ENCODE measurements at regions not wholly inside any gene's neighbourhood (a gene's known extent, or its start where the extent isn't known, plus 50 kb on each side); places are given as distances from the start of the nearest gene placed in this dataset.

GRCh38 chr14:22314183-22314820 lies 274.7 kb downstream of the DAD1 start:
- TF ChIP-seq TCF12 (IDR thresholded peaks at IDR 0.05; ENCODE audit: low read depth), result no peak
- TF ChIP-seq TAF1 (IDR thresholded peaks at IDR 0.05; ENCODE audit: low read depth), result no peak
- TF ChIP-seq RAD21 (IDR thresholded peaks at IDR 0.05; ENCODE audit: low read depth), result peak; percentile 77
- TF ChIP-seq NFIC (IDR thresholded peaks at IDR 0.05), result no peak

- no peak for TF ChIP-seq TCF12 (IDR thresholded peaks at IDR 0.05; ENCODE audit: low read depth)
- TF ChIP-seq, protein P1, sequence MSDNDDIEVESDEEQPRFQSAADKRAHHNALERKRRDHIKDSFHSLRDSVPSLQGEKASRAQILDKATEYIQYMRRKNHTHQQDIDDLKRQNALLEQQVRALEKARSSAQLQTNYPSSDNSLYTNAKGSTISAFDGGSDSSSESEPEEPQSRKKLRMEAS (IDR thresholded peaks at IDR 0.05), result no peak
- no peak for TF ChIP-seq CREB1 (IDR thresholded peaks at IDR 0.05; ENCODE audit: low read depth)
- TF ChIP-seq NFIC (IDR thresholded peaks at IDR 0.05), result no peak
- TF ChIP-seq TEAD4 (IDR thresholded peaks at IDR 0.05), result no peak
- TF ChIP-seq TAF1 (IDR thresholded peaks at IDR 0.05; ENCODE audit: low read depth), result no peak
- TF ChIP-seq, protein P2, sequence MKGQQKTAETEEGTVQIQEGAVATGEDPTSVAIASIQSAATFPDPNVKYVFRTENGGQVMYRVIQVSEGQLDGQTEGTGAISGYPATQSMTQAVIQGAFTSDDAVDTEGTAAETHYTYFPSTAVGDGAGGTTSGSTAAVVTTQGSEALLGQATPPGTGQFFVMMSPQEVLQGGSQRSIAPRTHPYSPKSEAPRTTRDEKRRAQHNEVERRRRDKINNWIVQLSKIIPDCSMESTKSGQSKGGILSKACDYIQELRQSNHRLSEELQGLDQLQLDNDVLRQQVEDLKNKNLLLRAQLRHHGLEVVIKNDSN (IDR thresholded peaks at IDR 0.05), result no peak
- no peak for TF ChIP-seq ZBTB7A (IDR thresholded peaks at IDR 0.05; ENCODE audit: low read depth)
- no peak for TF ChIP-seq RAD21 (IDR thresholded peaks at IDR 0.05; ENCODE audit: low read depth)
- TF ChIP-seq EP300 (IDR thresholded peaks at IDR 0.05; ENCODE audit: borderline replicate concordance), result no peak
- TF ChIP-seq CEBPB (IDR thresholded peaks at IDR 0.05), result no peak
- TF ChIP-seq REST (IDR thresholded peaks at IDR 0.05; ENCODE audit: low read depth), result no peak
- TF ChIP-seq FOXM1 (IDR thresholded peaks at IDR 0.05; ENCODE audit: borderline replicate concordance, low read depth), result no peak
- no peak for TF ChIP-seq EGR1 (IDR thresholded peaks at IDR 0.05)
Observed at GRCh38 chr14:22313172-22313801, 275.7 kb downstream of the DAD1 start.

DNA sequence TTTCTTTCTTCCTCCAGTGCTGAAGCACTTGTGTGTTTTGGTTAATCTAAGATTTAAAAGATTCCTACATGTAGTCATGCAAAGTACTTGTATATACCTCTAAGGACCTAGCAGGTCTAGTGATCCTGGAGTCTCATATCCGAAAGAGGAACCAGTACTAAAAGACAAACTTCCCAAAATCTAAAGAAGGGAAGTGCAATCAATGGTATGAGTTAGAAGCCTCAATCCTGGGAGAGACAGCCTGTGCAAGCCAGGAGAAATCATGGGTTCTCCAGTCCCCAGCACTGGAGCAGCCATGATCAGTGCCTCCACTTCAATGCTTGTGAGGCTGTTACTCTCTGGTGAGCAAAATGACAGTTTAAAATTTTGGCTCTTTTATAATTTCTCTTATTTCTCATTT lies 277.4 kb downstream of the DAD1 start:
- TF ChIP-seq, protein P1 (IDR thresholded peaks at IDR 0.05), result no peak
- no peak for TF ChIP-seq NFIC (IDR thresholded peaks at IDR 0.05)
- no peak for TF ChIP-seq RAD21 (IDR thresholded peaks at IDR 0.05; ENCODE audit: low read depth)
- TF ChIP-seq TAF1 (IDR thresholded peaks at IDR 0.05; ENCODE audit: low read depth), result no peak
- no peak for TF ChIP-seq TCF12 (IDR thresholded peaks at IDR 0.05; ENCODE audit: low read depth)
- TF ChIP-seq CREB1 (IDR thresholded peaks at IDR 0.05; ENCODE audit: low read depth), result no peak
- no peak for TF ChIP-seq TEAD4 (IDR thresholded peaks at IDR 0.05)
- TF ChIP-seq CEBPB (IDR thresholded peaks at IDR 0.05), result no peak
- TF ChIP-seq EGR1 (IDR thresholded peaks at IDR 0.05), result no peak
- no peak for TF ChIP-seq YY1 (IDR thresholded peaks at IDR 0.05; ENCODE audit: low read depth)
- no peak for TF ChIP-seq FOXM1 (IDR thresholded peaks at IDR 0.05; ENCODE audit: borderline replicate concordance, low read depth)
- TF ChIP-seq REST (IDR thresholded peaks at IDR 0.05; ENCODE audit: low read depth), result no peak
- no peak for TF ChIP-seq ZBTB7A (IDR thresholded peaks at IDR 0.05; ENCODE audit: low read depth)
- TF ChIP-seq EP300 (IDR thresholded peaks at IDR 0.05; ENCODE audit: borderline replicate concordance), result no peak
- TF ChIP-seq, protein P2 (IDR thresholded peaks at IDR 0.05), result no peak

GRCh38 chr14:22305607-22306006 lies 283.4 kb downstream of the DAD1 start:
- no peak for TF ChIP-seq TEAD4 (IDR thresholded peaks at IDR 0.05)
- TF ChIP-seq FOXM1 (IDR thresholded peaks at IDR 0.05; ENCODE audit: borderline replicate concordance, low read depth), result no peak
- no peak for TF ChIP-seq NFIC (IDR thresholded peaks at IDR 0.05)
- TF ChIP-seq EGR1 (IDR thresholded peaks at IDR 0.05), result no peak
- no peak for TF ChIP-seq RAD21 (IDR thresholded peaks at IDR 0.05; ENCODE audit: low read depth)
- no peak for TF ChIP-seq CEBPB (IDR thresholded peaks at IDR 0.05)
- no peak for TF ChIP-seq ZBTB7A (IDR thresholded peaks at IDR 0.05; ENCODE audit: low read depth)
- TF ChIP-seq YY1 (IDR thresholded peaks at IDR 0.05; ENCODE audit: low read depth), result no peak
- TF ChIP-seq, protein P1 (IDR thresholded peaks at IDR 0.05), result no peak
- TF ChIP-seq REST (IDR thresholded peaks at IDR 0.05; ENCODE audit: low read depth), result no peak
- no peak for TF ChIP-seq CREB1 (IDR thresholded peaks at IDR 0.05; ENCODE audit: low read depth)
- no peak for TF ChIP-seq TAF1 (IDR thresholded peaks at IDR 0.05; ENCODE audit: low read depth)
- no peak for TF ChIP-seq TCF12 (IDR thresholded peaks at IDR 0.05; ENCODE audit: low read depth)
- TF ChIP-seq EP300 (IDR thresholded peaks at IDR 0.05; ENCODE audit: borderline replicate concordance), result no peak
- TF ChIP-seq, protein P2 (IDR thresholded peaks at IDR 0.05), result no peak
